IMR-90 (cell line): ENCODE measurements at regions not wholly inside any gene's neighbourhood (a gene's known extent, or its start where the extent isn't known, plus 50 kb on each side); places are given as distances from the start of the nearest gene placed in this dataset.

Source experiments
- ATAC-seq: fragments of 200-7000 bp; cut with Tn5 transposase; 2 replicates; pipeline ENCODE4 v1.9.1; 2020; ENCODE audit warnings: low read depth, mild to moderate bottlenecking, moderate library complexity
- BruUV-seq: library from RNA; stranded (reverse); fragments of 400-500 nt; replicated peaks from 2 replicates; lab custom pipeline; 2021; lab: Mats Ljungman, UMichigan
- CTCF ChIA-PET: fragments of 300-600 bp; formaldehyde crosslinking; extraction: SDS; loops from one replicate; lab custom pipeline; 2021; ENCODE audit warnings: antibody characterized with exemption; lab: Yijun Ruan, JAX
- POLR2A ChIA-PET: fragments of 300-600 bp; sonication (Branson Sonifier 250); formaldehyde crosslinking; loops from one replicate; lab custom pipeline; 2022; ENCODE audit warnings: antibody characterized with exemption; ENCODE audit not compliant: unreplicated experiment; lab: Charles Lee
- DNase-seq: peaks from one replicate; pipeline ENCODE4 v3.0.0; 2013
- H2AFZ ChIP-seq: replicated peaks from 2 replicates; pipeline ENCODE3; 2013; ENCODE audit warnings: low read length, mild to moderate bottlenecking; ENCODE audit not compliant: poor library complexity
- H2AK5ac ChIP-seq: 2 replicates; pipeline ENCODE4 v1.6.1; 2013; ENCODE audit warnings: low read depth, low read length, inconsistent platforms
- H2AK9ac ChIP-seq: replicated peaks from 2 replicates; pipeline ENCODE3; 2013; ENCODE audit warnings: mild to moderate bottlenecking, low read depth, low read length, moderate library complexity; ENCODE audit not compliant: poor library complexity
- H2BK120ac ChIP-seq: 2 replicates; pipeline ENCODE4 v1.6.1; 2013; ENCODE audit warnings: low read depth, low read length, inconsistent platforms
- H2BK15ac ChIP-seq: 3 replicates; pipeline ENCODE4 v1.6.1; 2013; ENCODE audit warnings: low read depth, low read length, inconsistent platforms
- H2BK20ac ChIP-seq: 2 replicates; pipeline ENCODE4 v1.6.1; 2013; ENCODE audit warnings: low read depth, mild to moderate bottlenecking, inconsistent platforms, low read length, moderate library complexity
- H2BK5ac ChIP-seq: 2 replicates; pipeline ENCODE4 v1.6.1; 2013; ENCODE audit warnings: mild to moderate bottlenecking, low read depth, low read length, inconsistent platforms; ENCODE audit not compliant: poor library complexity, severe bottlenecking
- H3K14ac ChIP-seq: replicated peaks from 2 replicates; pipeline ENCODE4 v1.6.1; 2013; ENCODE audit warnings: low read depth, low read length, inconsistent platforms
- H3K18ac ChIP-seq: 2 replicates; pipeline ENCODE4 v1.6.1; 2013; ENCODE audit warnings: low read depth, low read length, control low read depth
- H3K23ac ChIP-seq: 2 replicates; pipeline ENCODE4 v1.6.1; 2013; ENCODE audit warnings: low read depth, low read length, inconsistent platforms
- H3K27ac ChIP-seq: 2 replicates; pipeline ENCODE4 v1.5.1; 2013; ENCODE audit warnings: mild to moderate bottlenecking, control low read depth, low read length; ENCODE audit not compliant: insufficient read depth
- H3K27me3 ChIP-seq: 2 replicates; pipeline ENCODE4 v1.6.1; 2013; ENCODE audit warnings: low read length; ENCODE audit not compliant: control insufficient read depth, insufficient read depth
- H3K36me3 ChIP-seq: 2 replicates; pipeline ENCODE4 v1.6.1; 2013; ENCODE audit warnings: low read length, mixed read lengths; ENCODE audit not compliant: control insufficient read depth, insufficient read depth
- H3K4ac ChIP-seq: 2 replicates; pipeline ENCODE4 v1.6.1; 2013; ENCODE audit warnings: low read depth, low read length, inconsistent platforms
- H3K4me1 ChIP-seq: 2 replicates; pipeline ENCODE4 v1.6.1; 2013; ENCODE audit warnings: low read length, mixed read lengths; ENCODE audit not compliant: control insufficient read depth, insufficient read depth
- H3K4me2 ChIP-seq: 2 replicates; pipeline ENCODE4 v1.6.1; 2013; ENCODE audit warnings: low read depth, mild to moderate bottlenecking, control low read depth, low read length, moderate library complexity
- H3K4me3 ChIP-seq: 2 replicates; pipeline ENCODE4 v1.5.1; 2013; ENCODE audit warnings: low read depth, mild to moderate bottlenecking, control low read depth, low read length, moderate library complexity; ENCODE audit not compliant: insufficient read depth
- H3K56ac ChIP-seq: 2 replicates; pipeline ENCODE4 v1.6.1; 2013; ENCODE audit warnings: low read length, inconsistent platforms; ENCODE audit not compliant: insufficient read depth; ENCODE audit errors: extremely low read depth
- H3K79me1 ChIP-seq, 2 experiments: 2 replicates each; pipeline ENCODE4 v1.6.1; 2013; ENCODE audit warnings: low read length in 2 of 2, inconsistent platforms in 1 of 2, low read depth in 1 of 2
- H3K9ac ChIP-seq: 2 replicates; pipeline ENCODE4 v1.6.1; 2013; ENCODE audit warnings: low read depth, low read length, control low read depth
- H3K9me1 ChIP-seq: 2 replicates; pipeline ENCODE4 v1.6.1; 2013; ENCODE audit warnings: low read length, inconsistent platforms; ENCODE audit not compliant: insufficient read depth
- H3K9me3 ChIP-seq: 2 replicates; pipeline ENCODE4 v1.6.1; 2013; ENCODE audit warnings: low read length; ENCODE audit not compliant: control insufficient read depth, insufficient read depth
- H4K20me1 ChIP-seq: 2 replicates; pipeline ENCODE4 v1.6.1; 2013; ENCODE audit warnings: low read length, inconsistent platforms; ENCODE audit not compliant: insufficient read depth
- H4K5ac ChIP-seq: 2 replicates; pipeline ENCODE4 v1.6.1; 2013; ENCODE audit warnings: mild to moderate bottlenecking, low read depth, low read length, control low read depth
- H4K8ac ChIP-seq, 2 experiments: 2 replicates each; pipeline ENCODE4 v1.6.1; 2013; ENCODE audit warnings: low read depth in 2 of 2, low read length in 2 of 2, control low read depth in 1 of 2, inconsistent platforms in 1 of 2
- H4K91ac ChIP-seq: 2 replicates; pipeline ENCODE4 v1.6.1; 2013; ENCODE audit warnings: low read depth, low read length, inconsistent platforms; ENCODE audit not compliant: insufficient read depth
- BHLHE40 ChIP-seq: fragments of 150-350 bp; IDR thresholded peaks from 2 replicates; pipeline ENCODE4 v1.6.1; 2016; ENCODE audit warnings: mild to moderate bottlenecking, low read depth, low read length
- CHD1 ChIP-seq: IDR thresholded peaks from 2 replicates; pipeline ENCODE4 v1.6.1; 2012; ENCODE audit warnings: low read depth, low read length, improper control_type of control experiment
- ELK1 ChIP-seq: fragments of 150-350 bp; IDR thresholded peaks from 2 replicates; pipeline ENCODE4 v1.6.1; 2016; ENCODE audit warnings: low read depth, mild to moderate bottlenecking, low read length, moderate library complexity, borderline replicate concordance
- FOS ChIP-seq: fragments of 150-350 bp; IDR thresholded peaks from 2 replicates; pipeline ENCODE4 v1.6.1; 2016; ENCODE audit warnings: low read depth, low read length
- MAFK ChIP-seq: IDR thresholded peaks from 2 replicates; pipeline ENCODE4 v1.6.1; 2012; ENCODE audit warnings: low read depth, low read length, improper control_type of control experiment
- MAZ ChIP-seq: IDR thresholded peaks from 2 replicates; pipeline ENCODE4 v1.6.1; 2012; ENCODE audit warnings: low read depth, mild to moderate bottlenecking, low read length, improper control_type of control experiment, moderate library complexity, borderline replicate concordance
- MXI1 ChIP-seq: IDR thresholded peaks from 2 replicates; pipeline ENCODE4 v1.6.1; 2012; ENCODE audit warnings: low read depth, mild to moderate bottlenecking, low read length, moderate library complexity, borderline replicate concordance
- NFE2L2 ChIP-seq: fragments of 150-350 bp; IDR thresholded peaks from 2 replicates; pipeline ENCODE4 v1.6.1; 2016; ENCODE audit warnings: low read depth, mild to moderate bottlenecking, low read length
- POLR2A ChIP-seq: IDR thresholded peaks from 2 replicates; pipeline ENCODE4 v1.6.1; 2012; ENCODE audit warnings: mild to moderate bottlenecking, low read depth, low read length
- RAD21 ChIP-seq: IDR thresholded peaks from 2 replicates; pipeline ENCODE4 v1.6.1; 2012; ENCODE audit warnings: low read length, improper control_type of control experiment
- RCOR1 ChIP-seq: IDR thresholded peaks from 2 replicates; pipeline ENCODE4 v1.6.1; 2012; ENCODE audit warnings: mild to moderate bottlenecking, low read length, improper control_type of control experiment; ENCODE audit not compliant: insufficient replicate concordance
- RFX5 ChIP-seq: IDR thresholded peaks from 2 replicates; pipeline ENCODE4 v1.8.0; 2012; ENCODE audit warnings: low read depth, mild to moderate bottlenecking, low read length, moderate library complexity
- SMC3 ChIP-seq: fragments of 150-350 bp; IDR thresholded peaks from 2 replicates; pipeline ENCODE4 v1.6.1; 2016; ENCODE audit warnings: low read depth, mild to moderate bottlenecking, antibody characterized with exemption, low read length, moderate library complexity
- USF2 ChIP-seq: fragments of 150-350 bp; IDR thresholded peaks from 2 replicates; pipeline ENCODE4 v1.6.1; 2017; ENCODE audit warnings: mild to moderate bottlenecking, antibody characterized with exemption, low read length, low read depth
- WGBS, 2 experiments: methylation state at CpG; one replicate each; pipeline versions ENCODE4 v1.1.5 to v1.1.7; 2013; ENCODE audit warnings: missing lambda C conversion rate in 2 of 2; ENCODE audit not compliant: insufficient read length in 1 of 2; ENCODE audit errors: extremely low coverage in 2 of 2; 5-methylcytosine and 5-hydroxymethylcytosine counted together
- dilution Hi-C: fragments of 300-500 bp; cut with HindIII; formaldehyde crosslinking; loops from one replicate; pipeline ENCODE4 v1.14.3; 2018; ENCODE audit warnings: low sequenced_read_pairs; ENCODE audit not compliant: unreplicated experiment
- in situ Hi-C: fragments of 300-500 bp; cut with MboI; formaldehyde crosslinking; loops from 3 replicates; pipeline ENCODE4 v1.14.3; 2019; ENCODE audit warnings: low sequenced_read_pairs, inconsistent platforms, mixed read lengths
- intact Hi-C: fragments of 100-400 bp; cut with micrococcal nuclease; formaldehyde crosslinking; loops from 2 replicates; pipeline ENCODE4 v1.10.0; 2022

- DNase-seq (peak; percentile 43), ATAC-seq (no peak)
- Histone ChIP-seq H3K79me1 (no peaks in the 10 kb centered on the region), H3K56ac (no peak overlapping the region), H4K8ac (no peak overlapping the region), H3K4ac (no peak overlapping the region), H3K4me3 (no peak overlapping the region), H2AFZ (no peak overlapping the region), H2BK20ac (no peak overlapping the region), H3K27ac (no peak overlapping the region), H4K91ac (no peak overlapping the region), H3K18ac (no peak overlapping the region), H3K9ac (no peak overlapping the region), H3K9me3 (no peaks in the 10 kb centered on the region), H2BK5ac (no peak overlapping the region), H3K27me3 (no peaks in the 10 kb centered on the region), H2AK5ac (no peak overlapping the region), H3K9me1 (no peaks in the 10 kb centered on the region), H2BK120ac (no peak overlapping the region), H4K20me1 (no peaks in the 10 kb centered on the region), H3K4me2 (no peak overlapping the region), H3K23ac (no peak overlapping the region), H2AK9ac (no peak overlapping the region), H2BK15ac (no peak overlapping the region), H4K5ac (no peak overlapping the region), H3K36me3 (no peaks in the 10 kb centered on the region), H3K4me1 (no peaks in the 10 kb centered on the region), H3K14ac (no peak overlapping the region)
- in situ Hi-C loops: no loop called here
- ChIA-PET CTCF (no interaction called here), POLR2A (no interaction called here)
- dilution Hi-C loops: no loop called here
- no TSS peak for BruUV-seq
- intact Hi-C loops: no loop called here
- no CpG with 5 or more reads among the region's 2 CpGs for WGBS, 2 experiments
- TF ChIP-seq RAD21 (no peak), NFE2L2 (no peak), RCOR1 (no peak), BHLHE40 (no peak), MAZ (no peak), USF2 (no peak), SMC3 (no peak), RFX5 (no peak), CHD1 (no peak), FOS (no peak), MAFK (no peak), ELK1 (no peak), POLR2A (no peak), MXI1 (no peak)
These were observed 140.0 kb downstream of the RAB38 start for GRCh38 chr11:88035271-88035670.
